GM13976 (cell line): ENCODE measurements at regions not wholly inside any gene's neighbourhood (a gene's known extent, or its start where the extent isn't known, plus 50 kb on each side); places are given as distances from the start of the nearest gene placed in this dataset.

Experiments
- DNase-seq: peaks from one replicate; pipeline ENCODE4 v3.0.0; 2012; ENCODE audit warnings: low spot score
- in situ Hi-C: fragments of 300-500 bp; cut with MboI; formaldehyde crosslinking; loops from one replicate; pipeline ENCODE4 v1.12.0; 2022; ENCODE audit warnings: low sequenced_read_pairs, mixed read lengths, inconsistent platforms; ENCODE audit not compliant: unreplicated experiment
- TF ChIP-seq, protein P1 (sequence below): IDR thresholded peaks from 2 replicates; pipeline ENCODE4 v1.5.1; 2012; ENCODE audit warnings: borderline replicate concordance, mild to moderate bottlenecking; ENCODE audit not compliant: insufficient read depth; ENCODE audit errors: extremely low read depth, missing control alignments, control extremely low read depth

DNA sequence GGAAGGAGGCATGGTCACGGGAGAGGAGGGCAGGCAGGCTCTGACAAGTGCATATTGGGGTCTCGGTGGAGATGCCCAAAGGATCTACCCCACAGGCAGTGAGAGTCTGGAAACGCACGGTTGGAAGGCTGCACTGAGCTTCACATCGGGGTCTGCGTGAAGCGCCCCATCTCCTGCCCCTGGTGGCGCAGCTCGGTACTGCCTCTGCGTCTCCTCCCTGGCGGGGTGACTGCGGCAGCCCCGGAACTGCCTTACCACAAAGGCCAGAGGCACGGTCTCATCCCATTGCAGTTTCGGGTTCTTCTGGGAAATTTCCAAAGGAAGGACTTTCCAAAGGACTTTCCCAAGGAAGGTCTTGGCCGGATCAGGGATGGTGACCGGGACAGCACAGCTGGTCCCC, 69.2 kb upstream of the AJAP1 start:
- TF ChIP-seq, protein P1, sequence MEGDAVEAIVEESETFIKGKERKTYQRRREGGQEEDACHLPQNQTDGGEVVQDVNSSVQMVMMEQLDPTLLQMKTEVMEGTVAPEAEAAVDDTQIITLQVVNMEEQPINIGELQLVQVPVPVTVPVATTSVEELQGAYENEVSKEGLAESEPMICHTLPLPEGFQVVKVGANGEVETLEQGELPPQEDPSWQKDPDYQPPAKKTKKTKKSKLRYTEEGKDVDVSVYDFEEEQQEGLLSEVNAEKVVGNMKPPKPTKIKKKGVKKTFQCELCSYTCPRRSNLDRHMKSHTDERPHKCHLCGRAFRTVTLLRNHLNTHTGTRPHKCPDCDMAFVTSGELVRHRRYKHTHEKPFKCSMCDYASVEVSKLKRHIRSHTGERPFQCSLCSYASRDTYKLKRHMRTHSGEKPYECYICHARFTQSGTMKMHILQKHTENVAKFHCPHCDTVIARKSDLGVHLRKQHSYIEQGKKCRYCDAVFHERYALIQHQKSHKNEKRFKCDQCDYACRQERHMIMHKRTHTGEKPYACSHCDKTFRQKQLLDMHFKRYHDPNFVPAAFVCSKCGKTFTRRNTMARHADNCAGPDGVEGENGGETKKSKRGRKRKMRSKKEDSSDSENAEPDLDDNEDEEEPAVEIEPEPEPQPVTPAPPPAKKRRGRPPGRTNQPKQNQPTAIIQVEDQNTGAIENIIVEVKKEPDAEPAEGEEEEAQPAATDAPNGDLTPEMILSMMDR: peak; percentile 25
- peak; percentile 63 for DNase-seq
- in situ Hi-C loops: no loop called here

DNA sequence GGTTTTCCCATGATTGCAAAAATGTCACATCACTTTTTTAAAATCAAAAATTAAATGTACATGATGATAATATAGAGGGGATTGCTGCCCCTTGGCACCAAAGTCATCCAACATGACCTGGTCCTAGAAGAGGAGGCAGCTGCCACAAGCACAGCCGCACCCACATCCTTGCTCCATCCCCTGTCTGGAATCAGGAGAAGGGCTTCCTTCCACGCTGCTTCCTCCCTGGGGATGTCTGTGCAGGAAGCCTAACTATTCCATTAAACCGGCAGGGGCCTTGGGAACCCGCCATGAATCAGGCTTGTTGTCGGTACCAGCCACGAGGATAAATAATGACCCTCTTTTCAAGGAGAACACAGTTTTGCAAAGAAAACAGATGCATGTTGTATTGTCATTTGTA, 68.7 kb upstream of the AJAP1 start:
- in situ Hi-C loops: no loop called here
- DNase-seq: no peak
- TF ChIP-seq, protein P1: no peak

DNA sequence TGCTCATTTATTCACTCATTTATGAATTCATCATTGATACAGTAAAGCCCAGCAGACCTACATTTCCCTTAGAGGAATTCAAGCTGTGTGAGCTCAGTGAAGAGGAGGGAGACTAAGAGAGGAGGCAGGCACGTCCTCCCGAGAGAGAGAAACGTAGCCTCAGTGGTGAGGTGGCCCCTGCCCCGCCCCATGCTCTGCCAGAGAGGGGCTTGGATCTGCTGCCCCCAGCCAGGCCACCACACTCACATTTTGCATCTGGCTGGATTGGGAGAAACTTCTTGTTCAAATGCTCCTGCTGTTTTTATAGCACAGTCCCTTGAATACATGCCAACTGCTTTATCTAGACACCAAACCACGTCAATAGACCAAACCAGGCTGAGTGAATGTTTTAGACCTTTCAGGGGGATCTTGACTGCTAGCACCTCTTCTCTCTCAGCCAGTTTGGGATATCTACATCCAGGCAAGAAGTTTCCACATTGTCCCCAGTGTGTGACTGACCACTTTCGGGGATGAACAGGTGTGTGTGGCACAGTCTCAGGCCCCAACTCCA, 67.7 kb upstream of the AJAP1 start:
- no peak for DNase-seq
- in situ Hi-C loops: no loop called here
- TF ChIP-seq, protein P1: no peak

DNA sequence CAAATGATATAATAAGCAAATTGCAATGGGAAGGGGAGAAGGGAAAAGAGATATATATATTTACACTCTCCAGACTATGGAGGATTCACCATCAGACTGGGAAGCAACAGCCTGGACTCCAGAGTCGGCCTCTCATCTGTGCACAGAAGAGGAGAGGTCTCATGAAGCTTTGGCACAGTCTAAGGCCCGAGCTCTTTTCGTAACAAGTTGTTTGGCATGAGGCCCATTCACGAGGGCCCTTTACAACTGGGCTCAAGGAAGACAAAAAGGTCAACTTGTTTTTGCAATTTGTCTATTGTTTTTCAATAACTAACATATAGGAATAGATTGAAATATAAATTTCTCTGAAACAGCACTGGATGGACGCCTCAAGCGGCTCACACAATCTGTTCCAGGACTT, 66.7 kb upstream of the AJAP1 start:
- DNase-seq: no peak
- TF ChIP-seq, protein P1: no peak
- in situ Hi-C loops: no loop called here

DNA sequence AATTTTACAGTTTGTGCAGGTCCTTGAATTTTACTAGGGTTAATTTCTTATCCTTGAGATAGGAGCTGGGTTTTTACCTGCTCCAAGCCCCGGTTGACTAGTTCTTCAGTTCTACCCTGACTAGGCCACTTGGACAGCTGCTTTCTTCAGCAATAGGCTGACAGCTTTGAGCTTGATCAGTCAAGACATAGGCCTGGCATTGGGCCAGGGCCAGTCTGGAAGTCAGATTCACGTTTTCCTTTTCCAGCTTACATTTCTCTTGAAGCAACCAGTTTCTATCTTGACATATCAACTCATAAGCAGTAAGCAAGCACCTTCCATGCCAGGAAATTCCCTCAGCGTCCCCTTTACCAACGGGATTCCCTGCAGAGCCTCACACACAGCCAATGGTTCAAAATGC, 63.7 kb upstream of the AJAP1 start:
- TF ChIP-seq, protein P1: no peak
- in situ Hi-C loops: no loop called here

DNA sequence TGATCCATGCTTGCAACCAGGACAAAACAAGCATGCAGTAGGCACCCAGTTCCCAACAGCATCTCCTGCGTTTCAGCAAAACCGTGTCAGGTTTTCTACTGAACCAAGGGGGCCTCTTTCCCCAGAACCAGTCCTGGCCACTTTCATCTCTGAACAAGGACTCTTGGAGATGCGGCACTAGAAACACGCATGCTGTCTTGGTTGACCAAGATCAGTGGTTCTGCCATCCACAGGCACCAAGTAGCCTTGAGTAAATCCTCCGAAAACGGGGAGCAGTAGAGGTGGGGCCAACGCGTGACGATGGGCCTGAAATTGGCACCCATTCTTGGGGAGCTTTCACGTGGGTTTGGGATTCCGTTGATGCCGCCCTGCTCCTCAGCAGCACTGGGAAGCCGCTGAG, 62.5 kb upstream of the AJAP1 start:
- TF ChIP-seq, protein P1: no peak
- in situ Hi-C loops: no loop called here
- DNase-seq: no peak

More for the DNA sequence above, 63.7 kb upstream of the AJAP1 start:
- DNase-seq: no peak

DNA sequence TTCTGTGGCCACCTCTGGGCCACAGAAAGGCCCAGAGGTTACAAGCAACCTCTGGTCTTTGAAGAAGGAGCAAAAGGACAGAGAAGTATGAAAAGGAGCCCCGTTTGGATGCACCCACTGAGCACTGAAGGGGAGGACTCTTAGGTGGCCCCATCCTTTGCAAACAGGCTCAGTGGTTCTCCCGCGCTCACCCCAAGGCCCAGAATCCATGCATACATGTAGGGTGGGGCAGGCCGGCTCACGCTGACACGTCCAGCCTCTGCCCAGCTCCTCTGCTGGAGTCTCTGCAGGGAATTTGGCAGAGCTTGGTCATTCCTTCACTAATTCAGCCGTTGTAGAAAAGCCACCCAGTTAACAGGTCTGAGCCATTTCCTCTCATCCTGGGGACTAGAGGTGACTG, 61.3 kb upstream of the AJAP1 start:
- in situ Hi-C loops: no loop called here
- no peak for DNase-seq
- TF ChIP-seq, protein P1: no peak
